NT2/D1 (cell line): ENCODE measurements at regions not wholly inside any gene's neighbourhood (a gene's known extent, or its start where the extent isn't known, plus 50 kb on each side); places are given as distances from the start of the nearest gene placed in this dataset.
A peak's percentile ranks its signal among the peaks of the same experiment; 100 is the strongest.

Experiments
- DNase-seq: peaks from one replicate; pipeline ENCODE4 v3.0.0-alpha.2; 2011; ENCODE audit warnings: low read depth, low spot score
- H3K27me3 ChIP-seq: 2 replicates; pipeline ENCODE4 v1.6.0; 2011; ENCODE audit warnings: mild to moderate bottlenecking; ENCODE audit not compliant: insufficient read length, insufficient read depth
- H3K36me3 ChIP-seq: 2 replicates; pipeline ENCODE4 v1.6.1; 2011; ENCODE audit warnings: mild to moderate bottlenecking, low read length, mixed read lengths; ENCODE audit not compliant: insufficient read depth, insufficient read length
- H3K4me1 ChIP-seq: 2 replicates; pipeline ENCODE4 v1.5.1; 2011; ENCODE audit not compliant: insufficient read depth, insufficient read length
- H3K4me3 ChIP-seq: 2 replicates; pipeline ENCODE4 v1.5.1; 2011; ENCODE audit warnings: low read depth; ENCODE audit not compliant: insufficient read length
- H3K9ac ChIP-seq: 2 replicates; pipeline ENCODE4 v1.6.0; 2011; ENCODE audit warnings: low read depth; ENCODE audit not compliant: insufficient read length
- H3K9me3 ChIP-seq: 2 replicates; pipeline ENCODE4 v1.5.1; 2011; ENCODE audit warnings: mild to moderate bottlenecking, low read length; ENCODE audit not compliant: insufficient read depth
- SUZ12 ChIP-seq: IDR thresholded peaks from 2 replicates; pipeline ENCODE4 v1.6.1; 2011; ENCODE audit not compliant: insufficient read length, insufficient read depth; ENCODE audit errors: extremely low read depth
- YY1 ChIP-seq: IDR thresholded peaks from 2 replicates; pipeline ENCODE4 v1.6.1; 2011; ENCODE audit not compliant: insufficient read length, insufficient read depth
- ZNF274 ChIP-seq: IDR thresholded peaks from 2 replicates; pipeline ENCODE4 v1.6.1; 2011; ENCODE audit warnings: mild to moderate bottlenecking, low read depth, low read length

- Histone ChIP-seq H3K9ac (no peak overlapping the region), H3K36me3 (no peaks in the 10 kb centered on the region), H3K27me3 (no peaks in the 10 kb centered on the region), H3K4me1 (no peaks in the 10 kb centered on the region), H3K9me3 (no peaks in the 10 kb centered on the region), H3K4me3 (no peak overlapping the region)
- no peak for TF ChIP-seq SUZ12
- no peak for TF ChIP-seq YY1
- TF ChIP-seq ZNF274 = no peak
- peak; percentile 57 for DNase-seq
Measured at GRCh38 chr2:18690342-18690741, 101.0 kb upstream of the NT5C1B start.

- H3K4me1 ChIP-seq = no peaks in the 10 kb centered on the region
- H3K36me3 ChIP-seq = no peaks in the 10 kb centered on the region
- H3K4me3 ChIP-seq = no peak overlapping the region
- H3K9me3 ChIP-seq = no peaks in the 10 kb centered on the region
- H3K27me3 ChIP-seq = no peaks in the 10 kb centered on the region
- H3K9ac ChIP-seq = no peak overlapping the region
- TF ChIP-seq ZNF274 (no peak), YY1 (no peak), SUZ12 (no peak)
- no peak for DNase-seq
Measured at GRCh38 chr2:18684206-18685038, 95.1 kb upstream of the NT5C1B start.

GRCh38 chr2:18682681-18683080 lies 93.3 kb upstream of the NT5C1B start:
- Histone ChIP-seq H3K9me3 (no peaks in the 10 kb centered on the region), H3K36me3 (no peaks in the 10 kb centered on the region), H3K27me3 (no peaks in the 10 kb centered on the region), H3K9ac (no peak overlapping the region), H3K4me3 (no peak overlapping the region), H3K4me1 (no peaks in the 10 kb centered on the region)
- DNase-seq = no peak
- TF ChIP-seq YY1 (no peak), SUZ12 (no peak), ZNF274 (no peak)

GRCh38 chr2:18677280-18677679 lies 87.9 kb upstream of the NT5C1B start:
- Histone ChIP-seq H3K36me3 (no peaks in the 10 kb centered on the region), H3K9ac (no peak overlapping the region), H3K4me3 (no peak overlapping the region), H3K27me3 (no peaks in the 10 kb centered on the region), H3K9me3 (no peaks in the 10 kb centered on the region), H3K4me1 (no peaks in the 10 kb centered on the region)
- no peak for TF ChIP-seq YY1
- TF ChIP-seq SUZ12 = no peak
- TF ChIP-seq ZNF274 = no peak
- DNase-seq = no peak

GRCh38 chr2:18674309-18674708 lies 84.9 kb upstream of the NT5C1B start:
- Histone ChIP-seq H3K36me3 (no peaks in the 10 kb centered on the region), H3K27me3 (no peaks in the 10 kb centered on the region), H3K9me3 (no peaks in the 10 kb centered on the region), H3K4me1 (no peaks in the 10 kb centered on the region), H3K4me3 (no peak overlapping the region), H3K9ac (no peak overlapping the region)
- no peak for DNase-seq
- no peak for TF ChIP-seq ZNF274
- TF ChIP-seq YY1 = no peak
- no peak for TF ChIP-seq SUZ12

DNA sequence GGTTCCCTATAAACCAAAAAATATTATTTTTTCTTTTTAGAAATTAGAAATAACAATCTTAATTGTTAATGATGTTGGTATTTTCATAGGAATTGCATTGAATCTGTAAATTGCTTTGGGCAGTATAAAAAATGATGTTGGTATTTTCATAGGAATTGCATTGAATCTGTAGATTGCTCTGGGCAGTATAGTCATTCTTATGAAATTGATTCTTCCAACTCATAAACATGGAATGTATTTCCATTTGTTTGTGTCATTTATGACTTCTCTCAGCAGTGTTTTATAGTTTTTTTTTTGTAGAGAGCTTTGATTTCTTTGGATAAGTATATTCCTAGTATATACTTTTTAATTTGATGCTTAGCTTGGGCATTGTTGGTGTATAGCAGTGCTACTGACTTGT lies 82.0 kb upstream of the NT5C1B start:
- no peak for DNase-seq
- TF ChIP-seq ZNF274 = no peak
- Histone ChIP-seq H3K4me3 (no peak overlapping the region), H3K36me3 (no peaks in the 10 kb centered on the region), H3K27me3 (no peaks in the 10 kb centered on the region), H3K9me3 (no peaks in the 10 kb centered on the region), H3K9ac (no peak overlapping the region), H3K4me1 (no peaks in the 10 kb centered on the region)

GRCh38 chr2:18668221-18668620 lies 78.9 kb upstream of the NT5C1B start:
- TF ChIP-seq YY1 = no peak
- TF ChIP-seq SUZ12 = no peak
- no peak for TF ChIP-seq ZNF274
- Histone ChIP-seq H3K9me3 (no peaks in the 10 kb centered on the region), H3K9ac (no peak overlapping the region), H3K4me1 (no peaks in the 10 kb centered on the region), H3K4me3 (no peak overlapping the region), H3K27me3 (no peaks in the 10 kb centered on the region), H3K36me3 (no peaks in the 10 kb centered on the region)
- DNase-seq = no peak
